Adipocyte (in vitro differentiated cells): ENCODE measurements at regions not wholly inside any gene's neighbourhood (a gene's known extent, or its start where the extent isn't known, plus 50 kb on each side); places are given as distances from the start of the nearest gene placed in this dataset.
A peak's percentile ranks its signal among the peaks of the same experiment; 100 is the strongest.

Experiments used
- DNase-seq: peaks from one replicate; pipeline ENCODE4 v3.0.0-alpha.2; 2015; ENCODE audit warnings: low read depth
- H3K27me3 ChIP-seq: replicated peaks from 2 replicates; pipeline ENCODE4 v1.7.0; 2013; ENCODE audit warnings: mild to moderate bottlenecking, low read length, moderate library complexity; ENCODE audit not compliant: control insufficient read depth, insufficient read depth
- H3K36me3 ChIP-seq: 2 replicates; pipeline ENCODE4 v1.7.0; 2013; ENCODE audit warnings: low read length, mild to moderate bottlenecking, moderate library complexity; ENCODE audit not compliant: control insufficient read depth, insufficient read depth, severe bottlenecking
- H3K4me1 ChIP-seq: 2 replicates; pipeline ENCODE4 v1.7.0; 2013; ENCODE audit warnings: mild to moderate bottlenecking, low read length, moderate library complexity; ENCODE audit not compliant: control insufficient read depth, insufficient read depth
- H3K4me3 ChIP-seq: 2 replicates; pipeline ENCODE4 v1.7.0; 2013; ENCODE audit warnings: mild to moderate bottlenecking, low read length, moderate library complexity
- H3K9ac ChIP-seq: 2 replicates; pipeline ENCODE4 v1.7.0; 2013; ENCODE audit warnings: mild to moderate bottlenecking, low read length, moderate library complexity
- H3K9me3 ChIP-seq: 2 replicates; pipeline ENCODE4 v1.7.0; 2013; ENCODE audit warnings: mild to moderate bottlenecking, low read length, moderate library complexity; ENCODE audit not compliant: control insufficient read depth

DNA sequence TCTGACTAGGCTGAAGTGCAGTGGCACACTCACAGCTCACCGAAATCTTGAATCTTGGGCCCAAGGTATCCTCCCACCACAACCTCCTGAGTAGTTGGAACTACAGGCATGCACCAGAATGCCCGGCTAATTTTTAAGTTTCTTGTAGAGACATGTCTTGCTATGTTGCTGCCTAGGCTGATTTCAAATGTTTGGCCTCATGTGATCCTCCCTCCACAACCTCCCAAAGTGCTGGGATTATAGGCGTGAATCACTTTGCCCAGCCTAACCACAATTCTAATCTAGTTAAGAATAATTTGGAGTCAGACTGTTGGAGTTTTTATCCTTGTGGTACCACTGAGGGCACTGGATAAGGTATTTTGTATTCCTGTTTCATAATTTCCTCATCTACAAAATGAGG is 317.5 kb upstream of the AGA start:
- H3K27me3 ChIP-seq = no peaks in the 10 kb centered on the region
- H3K4me3 ChIP-seq = no peak overlapping the region
- no peaks in the 10 kb centered on the region for H3K4me1 ChIP-seq
- no peaks in the 10 kb centered on the region for H3K36me3 ChIP-seq
- H3K9ac ChIP-seq = no peak overlapping the region
- DNase-seq = no peak
- H3K9me3 ChIP-seq = peaks cover 4% of the 10 kb centered on the region

DNA sequence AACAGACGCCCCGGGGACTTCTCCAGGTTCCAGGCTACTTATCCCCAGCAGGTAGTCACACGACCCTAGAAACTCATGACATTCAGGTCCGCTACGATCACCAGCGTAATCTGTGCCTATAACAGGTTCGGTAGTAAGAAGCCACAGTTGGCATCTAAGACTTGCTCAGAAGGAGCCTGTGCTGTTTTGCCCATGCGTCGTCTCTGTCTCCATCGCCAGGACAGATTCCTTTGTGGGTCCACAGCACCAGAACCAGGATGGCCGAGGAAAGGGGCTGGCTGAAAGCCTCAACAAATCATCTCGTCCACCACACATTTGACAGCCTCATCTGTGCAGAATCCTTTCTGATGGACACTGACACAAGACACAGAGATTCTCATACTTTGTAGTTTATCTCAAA is 319.5 kb upstream of the AGA start:
- Histone ChIP-seq H3K9ac (no peak overlapping the region), H3K4me1 (no peaks in the 10 kb centered on the region), H3K27me3 (no peaks in the 10 kb centered on the region), H3K36me3 (no peaks in the 10 kb centered on the region), H3K4me3 (no peak overlapping the region), H3K9me3 (peaks cover 4% of the 10 kb centered on the region)
- DNase-seq = no peak

DNA sequence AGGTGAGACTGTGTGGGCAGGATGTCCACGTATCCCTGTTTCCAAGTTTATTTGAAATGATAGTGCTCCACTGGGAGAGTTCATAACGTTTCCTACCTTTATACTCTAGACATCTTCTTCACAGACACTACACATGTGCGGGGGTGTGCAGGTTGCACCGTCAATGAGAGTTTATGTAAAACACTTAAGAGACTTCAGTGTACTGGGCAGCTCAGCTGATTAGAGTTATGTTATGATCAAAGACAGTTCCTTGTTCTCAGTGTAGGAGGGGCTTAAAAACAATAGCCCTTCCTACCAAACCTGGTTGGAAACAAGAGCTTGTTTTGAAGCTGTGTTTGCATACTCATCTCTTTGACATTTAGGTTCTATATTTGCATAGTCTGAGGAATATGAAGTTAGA is 326.9 kb upstream of the AGA start:
- Histone ChIP-seq H3K9ac (no peak overlapping the region), H3K4me3 (no peak overlapping the region), H3K9me3 (no peaks in the 10 kb centered on the region), H3K27me3 (no peaks in the 10 kb centered on the region), H3K4me1 (no peaks in the 10 kb centered on the region), H3K36me3 (no peaks in the 10 kb centered on the region)
- DNase-seq = no peak

DNA sequence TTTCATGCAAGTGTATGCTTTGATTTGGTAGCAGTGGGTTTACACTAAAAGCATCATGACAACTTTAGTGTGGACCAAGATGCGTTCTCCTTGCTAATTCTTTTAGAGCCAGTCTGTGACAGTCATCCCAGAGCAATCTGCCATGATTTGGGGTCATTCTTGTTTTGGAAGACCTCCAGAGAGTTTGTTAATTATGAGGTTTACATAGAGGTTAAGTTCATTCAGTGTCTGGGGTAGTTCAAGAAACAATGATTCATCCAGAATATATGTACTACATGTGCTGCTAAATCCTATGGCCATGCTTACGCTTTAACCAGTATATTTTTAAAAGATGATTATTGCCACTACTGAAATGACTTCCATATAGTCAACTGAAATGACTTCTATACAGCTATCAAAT is 328.5 kb upstream of the AGA start:
- H3K27me3 ChIP-seq = no peaks in the 10 kb centered on the region
- no peak overlapping the region for H3K9ac ChIP-seq
- no peaks in the 10 kb centered on the region for H3K36me3 ChIP-seq
- H3K4me1 ChIP-seq = no peaks in the 10 kb centered on the region
- H3K9me3 ChIP-seq = no peaks in the 10 kb centered on the region
- H3K4me3 ChIP-seq = no peak overlapping the region
- peak; percentile 15 for DNase-seq

DNA sequence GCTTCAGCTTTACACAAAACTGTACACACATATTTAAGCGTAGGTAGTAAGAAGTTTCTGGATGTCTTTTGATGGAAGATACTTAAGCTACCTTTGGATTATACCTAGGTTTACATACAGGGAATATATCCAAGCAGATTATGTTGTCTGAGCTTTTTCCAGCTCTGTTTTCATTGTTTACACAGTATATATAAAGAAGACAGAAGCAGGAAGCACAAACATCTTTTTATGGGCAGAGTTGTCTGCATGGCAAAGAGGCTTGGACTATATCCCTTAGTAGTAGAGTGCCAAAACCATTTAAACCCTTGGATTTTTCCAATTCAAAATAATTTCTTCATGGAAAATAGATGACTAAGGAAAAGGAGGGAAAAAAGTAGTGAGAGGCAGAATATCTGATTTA is 329.4 kb upstream of the AGA start:
- no peak for DNase-seq
- no peak overlapping the region for H3K9ac ChIP-seq
- H3K4me1 ChIP-seq = no peaks in the 10 kb centered on the region
- H3K4me3 ChIP-seq = no peak overlapping the region
- no peaks in the 10 kb centered on the region for H3K9me3 ChIP-seq
- no peaks in the 10 kb centered on the region for H3K36me3 ChIP-seq
- no peaks in the 10 kb centered on the region for H3K27me3 ChIP-seq

DNA sequence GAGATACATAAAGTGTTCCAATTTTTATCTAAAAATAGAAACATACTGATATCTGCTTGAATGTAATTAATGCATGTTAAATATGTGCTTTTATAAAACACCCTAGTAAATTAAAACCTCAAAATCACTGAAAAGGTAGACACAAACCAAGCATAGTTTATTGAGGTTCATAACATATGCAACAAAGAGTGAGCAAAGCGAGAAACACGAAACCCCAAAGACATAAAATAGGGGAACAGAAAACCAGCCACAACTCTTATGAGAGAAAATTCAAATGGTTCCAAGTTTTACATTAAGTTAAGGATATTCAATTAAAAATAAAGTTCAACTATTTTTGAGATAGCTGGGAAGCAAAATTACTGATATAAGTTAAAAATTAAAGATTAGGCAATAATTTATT is 336.4 kb upstream of the AGA start:
- H3K9me3 ChIP-seq = no peaks in the 10 kb centered on the region
- no peak for DNase-seq

DNA sequence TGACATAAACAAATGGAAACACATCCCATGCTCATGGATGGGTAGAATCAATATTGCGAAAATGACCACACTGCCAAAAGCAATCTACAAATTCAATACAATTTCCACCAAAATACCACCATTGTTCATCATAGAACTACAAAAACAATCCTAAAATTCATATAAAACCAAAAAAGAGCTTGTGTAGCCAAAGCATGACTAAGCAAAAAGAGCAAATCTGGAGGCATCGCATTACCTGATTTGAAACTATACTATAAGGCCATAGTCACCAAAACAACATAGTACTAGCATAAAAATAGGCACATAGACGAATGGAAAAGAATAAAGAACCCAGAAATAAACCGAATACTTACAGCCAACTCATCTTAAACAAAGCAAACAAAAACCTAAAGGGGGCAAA is 342.8 kb upstream of the AGA start:
- Histone ChIP-seq H3K4me1 (no peaks in the 10 kb centered on the region), H3K27me3 (no peaks in the 10 kb centered on the region), H3K9ac (no peak overlapping the region), H3K9me3 (no peaks in the 10 kb centered on the region), H3K36me3 (no peaks in the 10 kb centered on the region), H3K4me3 (no peak overlapping the region)
- no peak for DNase-seq

More for the DNA sequence above, 336.4 kb upstream of the AGA start:
- no peaks in the 10 kb centered on the region for H3K27me3 ChIP-seq
- H3K9ac ChIP-seq = no peak overlapping the region
- no peak overlapping the region for H3K4me3 ChIP-seq
- H3K36me3 ChIP-seq = no peaks in the 10 kb centered on the region
- H3K4me1 ChIP-seq = no peaks in the 10 kb centered on the region

DNA sequence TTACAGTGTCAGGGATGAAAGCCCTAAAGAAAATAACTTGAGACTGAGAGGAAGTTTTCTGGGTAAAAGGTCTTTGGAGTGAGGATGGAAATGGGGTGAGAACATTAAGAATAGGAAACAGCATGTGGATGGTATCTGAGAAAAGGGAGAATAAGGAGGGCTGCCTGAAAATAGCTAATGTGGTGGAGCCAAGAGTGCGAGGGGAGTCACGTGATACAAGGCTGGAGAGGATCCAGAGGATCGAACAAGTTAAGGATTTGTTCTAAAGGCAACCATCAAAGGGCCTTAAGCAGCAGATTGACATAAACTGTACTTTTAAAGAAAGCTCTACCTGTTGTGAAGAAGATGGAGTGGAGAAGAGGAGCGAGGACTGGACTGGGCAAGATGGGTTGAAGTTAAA is 347.4 kb upstream of the AGA start:
- H3K4me1 ChIP-seq = no peaks in the 10 kb centered on the region
- no peak overlapping the region for H3K4me3 ChIP-seq
- no peaks in the 10 kb centered on the region for H3K36me3 ChIP-seq
- H3K9ac ChIP-seq = no peak overlapping the region
- H3K27me3 ChIP-seq = no peaks in the 10 kb centered on the region
- DNase-seq = no peak
- no peaks in the 10 kb centered on the region for H3K9me3 ChIP-seq

DNA sequence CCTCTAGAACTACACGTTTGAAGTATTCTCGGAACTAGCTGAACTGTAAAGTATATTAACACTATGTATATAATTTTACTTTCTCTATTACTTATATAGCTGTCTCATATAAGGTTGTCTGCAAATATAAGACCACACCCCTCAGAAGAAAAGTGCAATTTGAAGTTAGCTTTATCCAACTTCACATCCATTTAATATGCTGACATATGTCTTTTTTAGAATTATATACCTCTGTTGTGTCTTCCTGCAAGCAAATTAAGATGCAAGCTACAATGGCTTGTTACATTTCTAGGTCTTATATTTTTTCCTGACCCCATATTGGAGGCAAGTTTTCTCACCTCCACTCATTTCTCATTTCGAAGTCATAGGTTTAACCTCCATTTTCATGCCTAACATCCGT is 349.0 kb upstream of the AGA start:
- Histone ChIP-seq H3K4me1 (no peaks in the 10 kb centered on the region), H3K9ac (no peak overlapping the region), H3K4me3 (no peak overlapping the region), H3K9me3 (no peaks in the 10 kb centered on the region), H3K36me3 (no peaks in the 10 kb centered on the region), H3K27me3 (no peaks in the 10 kb centered on the region)
- no peak for DNase-seq

DNA sequence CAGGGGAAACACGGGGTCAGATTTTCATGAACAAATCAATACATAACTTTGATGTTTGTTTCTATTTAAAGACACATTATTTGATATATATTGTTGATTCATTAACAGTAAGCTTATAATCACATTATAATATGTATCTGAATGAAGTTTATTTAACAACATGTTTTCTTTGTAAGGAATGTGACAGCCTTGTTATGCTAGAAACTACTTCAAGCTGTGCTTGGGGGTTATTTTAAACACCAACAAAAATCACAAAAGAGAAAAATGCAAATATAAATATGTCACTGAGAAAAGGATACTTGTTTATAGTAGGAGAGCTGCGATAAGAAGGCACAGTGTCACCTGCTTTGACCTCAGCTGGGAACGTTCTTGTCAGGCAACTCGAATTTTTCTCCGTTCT is 354.6 kb upstream of the AGA start:
- H3K9ac ChIP-seq = no peak overlapping the region
- no peaks in the 10 kb centered on the region for H3K36me3 ChIP-seq
- no peaks in the 10 kb centered on the region for H3K27me3 ChIP-seq
- H3K4me1 ChIP-seq = no peaks in the 10 kb centered on the region
- H3K9me3 ChIP-seq = no peaks in the 10 kb centered on the region
- DNase-seq = no peak
- H3K4me3 ChIP-seq = no peak overlapping the region

DNA sequence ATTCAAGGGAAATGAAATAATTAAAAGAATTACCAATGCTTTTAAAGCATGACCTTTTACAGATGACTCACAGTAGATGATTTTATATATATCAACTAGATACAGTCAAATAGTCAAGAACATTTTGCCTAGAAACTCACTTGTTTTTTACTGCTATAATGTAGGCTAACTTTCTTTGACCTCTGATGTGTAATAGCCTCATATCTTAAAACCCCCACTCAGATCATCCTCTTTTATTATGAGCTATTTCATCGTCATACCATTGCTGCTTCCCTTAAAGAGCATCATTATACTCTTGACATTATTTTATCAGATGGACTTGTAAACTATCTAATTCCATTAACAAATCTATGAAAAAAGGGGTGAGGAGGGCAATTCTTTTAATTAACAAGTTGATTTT is 355.9 kb upstream of the AGA start:
- Histone ChIP-seq H3K36me3 (no peaks in the 10 kb centered on the region), H3K9me3 (no peaks in the 10 kb centered on the region), H3K27me3 (no peaks in the 10 kb centered on the region), H3K4me1 (no peaks in the 10 kb centered on the region), H3K4me3 (no peak overlapping the region), H3K9ac (no peak overlapping the region)
- DNase-seq = no peak

DNA sequence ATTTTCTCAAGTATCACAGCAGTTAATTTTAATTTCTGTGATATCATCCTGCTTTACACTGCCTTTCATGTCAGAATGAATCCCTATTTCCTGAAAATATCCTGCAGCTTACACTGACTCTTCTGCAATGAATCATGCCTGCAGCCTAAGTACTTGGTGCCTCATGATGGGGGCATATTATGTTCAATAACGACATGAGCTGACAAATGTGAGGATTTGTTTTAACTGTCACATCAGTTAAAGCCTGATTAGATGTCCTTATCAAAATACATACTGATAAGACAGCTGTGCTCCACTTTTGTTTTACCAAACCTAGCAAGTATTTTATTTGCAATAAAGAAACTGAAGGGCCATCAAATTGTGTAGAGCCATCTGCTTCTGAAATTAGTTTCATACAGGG is 359.9 kb upstream of the AGA start:
- no peaks in the 10 kb centered on the region for H3K4me1 ChIP-seq
- H3K27me3 ChIP-seq = no peaks in the 10 kb centered on the region
- no peak for DNase-seq
- H3K9me3 ChIP-seq = no peaks in the 10 kb centered on the region
- H3K36me3 ChIP-seq = no peaks in the 10 kb centered on the region
- no peak overlapping the region for H3K4me3 ChIP-seq
- no peak overlapping the region for H3K9ac ChIP-seq
